GM20000 (cell line): ENCODE measurements at regions not wholly inside any gene's neighbourhood (a gene's known extent, or its start where the extent isn't known, plus 50 kb on each side); places are given as distances from the start of the nearest gene placed in this dataset.

Source experiments
- DNase-seq: peaks from one replicate; pipeline ENCODE4 v3.0.0; 2012; ENCODE audit warnings: low spot score
- CTCF ChIP-seq: IDR thresholded peaks from 2 replicates; pipeline ENCODE4 v1.5.1; 2012; ENCODE audit warnings: mild to moderate bottlenecking, control low read depth; ENCODE audit errors: extremely low read depth, missing control alignments

GRCh38 chr2:136055929-136056688 is 61.8 kb downstream of the CXCR4 start:
- DNase-seq, result no peak

GRCh38 chr2:136054856-136055255 is 63.1 kb downstream of the CXCR4 start:
- TF ChIP-seq CTCF, result no peak
- DNase-seq, result no peak

More at GRCh38 chr2:136055929-136056688, 61.8 kb downstream of the CXCR4 start:
- TF ChIP-seq CTCF, result no peak

GRCh38 chr2:136052369-136053362 is 65.3 kb downstream of the CXCR4 start:
- TF ChIP-seq CTCF, result no peak
- DNase-seq, result peak; percentile 35

GRCh38 chr2:136051725-136052048 is 66.3 kb upstream of the DARS1 start:
- no peak for DNase-seq
- no peak for TF ChIP-seq CTCF

GRCh38 chr2:136051001-136051724 is 65.7 kb upstream of the DARS1 start:
- TF ChIP-seq CTCF, result no peak
- no peak for DNase-seq

GRCh38 chr2:136049991-136050920 is 64.8 kb upstream of the DARS1 start:
- no peak for DNase-seq
- no peak for TF ChIP-seq CTCF
